Calu3 (cell line): ENCODE measurements at regions not wholly inside any gene's neighbourhood (a gene's known extent, or its start where the extent isn't known, plus 50 kb on each side); places are given as distances from the start of the nearest gene placed in this dataset.
"Not testable (repeated sequence)": the region's sequence is repeated elsewhere in the genome, so short reads cannot be mapped to it uniquely, and the experiment has no call there.

Source experiments
- BruUV-seq: library from RNA; stranded (reverse); fragments of 400-500 nt; replicated peaks from 2 replicates; lab custom pipeline; 2021; lab: Mats Ljungman, UMichigan
- CTCF ChIA-PET: fragments of 300-600 bp; sonication (Branson Sonifier 250); formaldehyde crosslinking; loops from one replicate; lab custom pipeline; 2022; ENCODE audit warnings: antibody characterized with exemption; lab: Charles Lee
- DNase-seq: peaks from one replicate; pipeline ENCODE4 v3.0.0; 2022
- H3K27ac Mint-ChIP-seq: one replicate; pipeline ENCODE4 v1.8.0; 2022; ENCODE audit warnings: mixed read lengths; ENCODE audit not compliant: unreplicated experiment
- H3K27me3 Mint-ChIP-seq: one replicate; pipeline ENCODE4 v1.8.0; 2022; ENCODE audit warnings: mixed read lengths; ENCODE audit not compliant: unreplicated experiment
- H3K36me3 Mint-ChIP-seq: one replicate; pipeline ENCODE4 v1.8.0; 2022; ENCODE audit warnings: mild to moderate bottlenecking, moderate library complexity, mixed read lengths; ENCODE audit not compliant: insufficient read depth, unreplicated experiment
- H3K4me1 Mint-ChIP-seq: one replicate; pipeline ENCODE4 v1.8.0; 2022; ENCODE audit warnings: mild to moderate bottlenecking, low read depth, mixed read lengths; ENCODE audit not compliant: unreplicated experiment
- H3K4me3 Mint-ChIP-seq: one replicate; pipeline ENCODE4 v1.8.0; 2022; ENCODE audit warnings: mild to moderate bottlenecking, low read depth, moderate library complexity, mixed read lengths; ENCODE audit not compliant: unreplicated experiment
- H3K9me3 Mint-ChIP-seq: one replicate; pipeline ENCODE4 v1.8.0; 2022; ENCODE audit warnings: low read depth, mixed read lengths; ENCODE audit not compliant: unreplicated experiment
- intact Hi-C: fragments of 100-400 bp; cut with micrococcal nuclease; formaldehyde crosslinking; loops from one replicate; pipeline ENCODE4 v1.10.0; 2022; ENCODE audit not compliant: unreplicated experiment
- TF ChIP-seq, protein P1 (sequence below): fragments of 200-600 bp; IDR thresholded peaks from one replicate; pipeline ENCODE4 v1.8.0; 2022; ENCODE audit warnings: antibody characterized with exemption; ENCODE audit not compliant: unreplicated experiment

DNA sequence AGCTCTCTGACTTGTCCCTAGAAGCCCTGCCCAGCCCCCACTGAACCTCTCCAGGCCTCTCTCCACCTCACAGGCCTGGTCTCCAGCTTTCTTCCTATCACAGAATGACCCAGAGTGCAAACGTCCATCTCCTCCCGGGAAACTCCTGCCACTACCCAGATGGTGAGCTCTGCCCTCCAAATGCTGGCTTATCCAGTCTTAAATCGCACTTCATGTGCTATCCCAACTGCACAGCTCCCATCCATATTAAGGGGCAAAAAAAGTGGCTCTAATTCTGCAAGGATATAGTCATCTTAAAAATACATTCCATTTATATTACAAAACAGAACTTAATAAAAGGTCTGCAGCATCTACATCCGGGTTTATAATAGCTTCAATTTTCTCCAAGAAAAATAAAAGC, 70.8 kb upstream of the CDC42EP3 start:
- TF ChIP-seq, protein P1, sequence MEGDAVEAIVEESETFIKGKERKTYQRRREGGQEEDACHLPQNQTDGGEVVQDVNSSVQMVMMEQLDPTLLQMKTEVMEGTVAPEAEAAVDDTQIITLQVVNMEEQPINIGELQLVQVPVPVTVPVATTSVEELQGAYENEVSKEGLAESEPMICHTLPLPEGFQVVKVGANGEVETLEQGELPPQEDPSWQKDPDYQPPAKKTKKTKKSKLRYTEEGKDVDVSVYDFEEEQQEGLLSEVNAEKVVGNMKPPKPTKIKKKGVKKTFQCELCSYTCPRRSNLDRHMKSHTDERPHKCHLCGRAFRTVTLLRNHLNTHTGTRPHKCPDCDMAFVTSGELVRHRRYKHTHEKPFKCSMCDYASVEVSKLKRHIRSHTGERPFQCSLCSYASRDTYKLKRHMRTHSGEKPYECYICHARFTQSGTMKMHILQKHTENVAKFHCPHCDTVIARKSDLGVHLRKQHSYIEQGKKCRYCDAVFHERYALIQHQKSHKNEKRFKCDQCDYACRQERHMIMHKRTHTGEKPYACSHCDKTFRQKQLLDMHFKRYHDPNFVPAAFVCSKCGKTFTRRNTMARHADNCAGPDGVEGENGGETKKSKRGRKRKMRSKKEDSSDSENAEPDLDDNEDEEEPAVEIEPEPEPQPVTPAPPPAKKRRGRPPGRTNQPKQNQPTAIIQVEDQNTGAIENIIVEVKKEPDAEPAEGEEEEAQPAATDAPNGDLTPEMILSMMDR: no peak
- H3K27me3 Mint-ChIP-seq: no peaks in the 10 kb centered on the region
- DNase-seq: no peak
- no peaks in the 10 kb centered on the region for H3K36me3 Mint-ChIP-seq
- no peaks in the 10 kb centered on the region for H3K4me1 Mint-ChIP-seq
- BruUV-seq: no TSS peak
- no peak overlapping the region for H3K4me3 Mint-ChIP-seq
- H3K9me3 Mint-ChIP-seq: no peaks in the 10 kb centered on the region
- H3K27ac Mint-ChIP-seq: no peak overlapping the region
- CTCF ChIA-PET: no interaction called here
- intact Hi-C loops: no loop called here

DNA sequence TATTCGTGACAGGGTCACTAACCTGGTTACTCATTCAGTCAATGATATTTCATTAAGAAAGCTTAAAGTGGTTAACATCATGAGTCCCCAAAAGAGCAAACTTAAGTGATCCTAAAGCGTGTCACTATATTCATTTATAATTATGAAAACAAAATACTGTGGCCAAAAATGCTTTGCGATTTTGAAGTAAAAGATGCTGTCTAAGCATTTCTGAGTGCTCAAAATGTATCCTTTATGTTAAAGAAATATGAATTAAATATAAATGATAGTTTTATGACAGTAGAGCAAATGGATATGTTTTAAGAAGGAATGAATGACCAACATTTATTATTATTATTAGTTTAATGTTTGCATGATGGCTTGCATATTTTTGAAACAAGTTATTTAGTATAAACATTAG, 72.6 kb upstream of the CDC42EP3 start:
- H3K27ac Mint-ChIP-seq: no peak overlapping the region
- H3K4me3 Mint-ChIP-seq: no peak overlapping the region
- BruUV-seq: no TSS peak
- H3K9me3 Mint-ChIP-seq: no peaks in the 10 kb centered on the region
- DNase-seq: no peak
- no peaks in the 10 kb centered on the region for H3K36me3 Mint-ChIP-seq
- H3K4me1 Mint-ChIP-seq: no peaks in the 10 kb centered on the region
- TF ChIP-seq, protein P1: no peak
- intact Hi-C loops: no loop called here
- H3K27me3 Mint-ChIP-seq: no peaks in the 10 kb centered on the region
- CTCF ChIA-PET: no interaction called here

DNA sequence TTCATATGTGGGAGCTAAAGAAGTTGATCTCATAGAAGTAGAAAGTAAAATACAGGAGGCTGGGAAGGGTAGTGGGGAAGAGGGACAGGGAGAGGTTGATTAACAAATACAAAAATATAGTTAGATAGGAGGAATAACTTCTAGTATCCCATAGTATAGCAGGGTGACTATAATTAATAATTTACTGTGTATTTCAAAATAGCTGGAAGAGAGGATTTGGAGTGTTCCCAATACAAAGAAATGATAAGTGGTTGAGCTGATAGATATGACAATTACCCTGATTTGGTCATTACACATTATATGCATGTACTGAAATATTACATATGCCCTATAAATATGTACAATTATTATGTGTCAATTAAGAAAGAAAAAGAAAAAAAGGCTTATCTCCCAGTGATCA, 73.5 kb upstream of the CDC42EP3 start:
- DNase-seq, CTCF ChIA-PET, intact Hi-C loops, H3K36me3 Mint-ChIP-seq, H3K4me1 Mint-ChIP-seq, H3K4me3 Mint-ChIP-seq, H3K27me3 Mint-ChIP-seq, H3K27ac Mint-ChIP-seq, H3K9me3 Mint-ChIP-seq, BruUV-seq: not testable (repeated sequence)

DNA sequence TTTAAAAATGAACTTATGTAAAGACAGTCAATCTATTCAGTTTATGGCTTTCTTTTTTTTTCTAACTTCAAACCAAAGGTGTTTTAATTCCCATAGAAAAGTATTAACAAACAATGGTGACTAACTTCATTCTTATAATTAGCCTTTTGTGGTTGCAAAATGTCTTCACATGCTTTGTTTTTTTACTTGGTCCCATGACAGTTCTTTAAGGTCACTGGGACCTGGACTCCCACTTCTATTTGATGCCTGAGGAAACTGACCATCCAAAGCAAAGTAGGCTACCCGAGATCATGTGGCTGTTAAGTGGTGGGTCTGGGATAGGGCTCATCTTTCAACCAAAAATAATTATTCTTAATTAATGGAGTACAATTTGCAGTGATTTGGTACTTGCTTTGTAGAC, 74.6 kb upstream of the CDC42EP3 start:
- H3K4me1 Mint-ChIP-seq, H3K9me3 Mint-ChIP-seq, H3K36me3 Mint-ChIP-seq, H3K27me3 Mint-ChIP-seq, BruUV-seq, DNase-seq, intact Hi-C loops, H3K27ac Mint-ChIP-seq, H3K4me3 Mint-ChIP-seq: not testable (repeated sequence)
- CTCF ChIA-PET: interaction anchor here (0.6 kb wide), 1 partner anchor 53 kb away, joined by 4 read pairs; no protein-coding TSS in a partner anchor

DNA sequence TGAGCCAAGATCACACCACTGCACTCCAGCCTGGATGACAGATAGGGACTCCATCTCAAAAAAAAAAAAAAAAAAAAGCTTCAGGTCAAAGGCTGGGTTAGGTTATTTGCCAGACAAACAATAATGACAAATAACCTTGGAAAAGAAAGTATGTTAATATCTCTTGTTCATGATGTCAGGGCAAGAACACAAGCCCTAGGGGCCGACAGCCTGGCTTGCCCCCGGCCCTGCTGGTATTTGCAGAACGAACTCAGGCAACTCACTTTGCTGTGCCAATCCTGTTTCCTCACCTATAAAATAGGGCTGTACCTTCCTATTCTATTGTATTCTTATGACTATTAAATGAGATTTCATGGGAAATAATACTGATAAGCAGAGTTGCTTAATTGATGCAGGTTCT, 75.4 kb upstream of the CDC42EP3 start:
- DNase-seq: no peak
- BruUV-seq: no TSS peak
- Mint-ChIP-seq H3K27ac (no peak overlapping the region), H3K27me3 (no peaks in the 10 kb centered on the region), H3K4me3 (no peak overlapping the region), H3K36me3 (no peaks in the 10 kb centered on the region), H3K4me1 (no peaks in the 10 kb centered on the region), H3K9me3 (no peaks in the 10 kb centered on the region)
- CTCF ChIA-PET: interaction anchor here (0.6 kb wide), 1 partner anchor 52 kb away, joined by 4 read pairs; no protein-coding TSS in a partner anchor
- intact Hi-C loops: no loop called here
- TF ChIP-seq, protein P1: no peak
